ENCODE measurements at regions not wholly inside any gene's neighbourhood (a gene's known extent, or its start where the extent isn't known, plus 50 kb on each side); places are given as distances from the start of the nearest gene placed in this dataset.

GRCh38 chr10:126783806-126784557, 113.5 kb upstream of the C10orf90 start:
- Histone ChIP-seq H3K9me3 (ENCODE audit: insufficient read depth, low read depth, low read length) (no peaks in the 10 kb centered on the region), H3K27me3 (ENCODE audit: insufficient read depth, low read length) (peaks cover 3% of the 10 kb centered on the region), H3K36me3 (ENCODE audit: insufficient read depth, low read length) (no peaks in the 10 kb centered on the region), H4K20me1 (ENCODE audit: insufficient read depth, low read length) (no peaks in the 10 kb centered on the region), H3K4me2 (ENCODE audit: low read length) (no peak overlapping the region), H3K4me1 (ENCODE audit: insufficient read depth, low read length) (no peaks in the 10 kb centered on the region), H3K27ac (ENCODE audit: low read depth, low read length) (no peak overlapping the region), H3K4me3 (ENCODE audit: insufficient read depth, low read depth, low read length) (no peak overlapping the region), H2AFZ (ENCODE audit: low read depth, low read length) (no peak overlapping the region), H3K9ac (ENCODE audit: low read length) (no peak overlapping the region), H3K79me2 (ENCODE audit: insufficient read depth, low read length) (no peaks in the 10 kb centered on the region)
- TF ChIP-seq EZH2 (IDR thresholded peaks at IDR 0.05; ENCODE audit: insufficient read depth, low read length): no peak
- no peak for TF ChIP-seq CTCF (IDR thresholded peaks at IDR 0.05; ENCODE audit: insufficient read depth, low read depth, low read length)
- peaks cover 5% of the 10 kb centered on the region for H3K4me1 Mint-ChIP-seq (ENCODE audit: low read depth, unreplicated experiment)
- no peaks in the 10 kb centered on the region for H3K36me3 Mint-ChIP-seq (ENCODE audit: low read depth, unreplicated experiment)
- no peak for DNase-seq (ENCODE audit: low read depth)
- H3K27ac Mint-ChIP-seq (ENCODE audit: unreplicated experiment): no peak overlapping the region
- H3K4me3 Mint-ChIP-seq (ENCODE audit: unreplicated experiment): no peak overlapping the region
- peaks cover 5% of the 10 kb centered on the region for H3K9me3 Mint-ChIP-seq (ENCODE audit: unreplicated experiment)
- peaks cover 2% of the 10 kb centered on the region for H3K27me3 Mint-ChIP-seq (ENCODE audit: low read depth, unreplicated experiment)
- FAIRE-seq: no peak

- Histone ChIP-seq H3K27ac (ENCODE audit: low read depth, low read length) (no peak overlapping the region), H2AFZ (ENCODE audit: low read depth, low read length) (no peak overlapping the region), H3K4me2 (ENCODE audit: low read length) (no peak overlapping the region), H4K20me1 (ENCODE audit: insufficient read depth, low read length) (no peaks in the 10 kb centered on the region), H3K79me2 (ENCODE audit: insufficient read depth, low read length) (no peaks in the 10 kb centered on the region), H3K27me3 (ENCODE audit: insufficient read depth, low read length) (peaks cover 3% of the 10 kb centered on the region), H3K9me3 (ENCODE audit: insufficient read depth, low read depth, low read length) (no peaks in the 10 kb centered on the region), H3K36me3 (ENCODE audit: insufficient read depth, low read length) (no peaks in the 10 kb centered on the region), H3K9ac (ENCODE audit: low read length) (no peak overlapping the region), H3K4me3 (ENCODE audit: insufficient read depth, low read depth, low read length) (no peak overlapping the region), H3K4me1 (ENCODE audit: insufficient read depth, low read length) (no peaks in the 10 kb centered on the region)
- H3K27ac Mint-ChIP-seq (ENCODE audit: unreplicated experiment): no peak overlapping the region
- no peak for TF ChIP-seq CTCF (IDR thresholded peaks at IDR 0.05; ENCODE audit: insufficient read depth, low read depth, low read length)
- TF ChIP-seq EZH2 (IDR thresholded peaks at IDR 0.05; ENCODE audit: insufficient read depth, low read length): no peak
- no peaks in the 10 kb centered on the region for H3K36me3 Mint-ChIP-seq (ENCODE audit: low read depth, unreplicated experiment)
- H3K4me1 Mint-ChIP-seq (ENCODE audit: low read depth, unreplicated experiment): peaks cover 3% of the 10 kb centered on the region
- H3K9me3 Mint-ChIP-seq (ENCODE audit: unreplicated experiment): peaks cover 7% of the 10 kb centered on the region
- DNase-seq (ENCODE audit: low read depth) (no peak), FAIRE-seq (no peak)
- peaks cover 2% of the 10 kb centered on the region for H3K27me3 Mint-ChIP-seq (ENCODE audit: low read depth, unreplicated experiment)
- no peak overlapping the region for H3K4me3 Mint-ChIP-seq (ENCODE audit: unreplicated experiment)
Observed at GRCh38 chr10:126787201-126787600, 116.7 kb upstream of the C10orf90 start.

GRCh38 chr10:126795318-126795717, 109.9 kb upstream of the DOCK1 start:
- Histone ChIP-seq H3K27ac (ENCODE audit: low read depth, low read length) (no peak overlapping the region), H3K4me3 (ENCODE audit: insufficient read depth, low read depth, low read length) (no peak overlapping the region), H3K79me2 (ENCODE audit: insufficient read depth, low read length) (no peaks in the 10 kb centered on the region), H3K36me3 (ENCODE audit: insufficient read depth, low read length) (no peaks in the 10 kb centered on the region), H3K9me3 (ENCODE audit: insufficient read depth, low read depth, low read length) (peaks cover 7% of the 10 kb centered on the region), H2AFZ (ENCODE audit: low read depth, low read length) (no peak overlapping the region), H3K4me1 (ENCODE audit: insufficient read depth, low read length) (no peaks in the 10 kb centered on the region), H3K4me2 (ENCODE audit: low read length) (no peak overlapping the region), H3K9ac (ENCODE audit: low read length) (no peak overlapping the region), H4K20me1 (ENCODE audit: insufficient read depth, low read length) (no peaks in the 10 kb centered on the region), H3K27me3 (ENCODE audit: insufficient read depth, low read length) (peaks cover 3% of the 10 kb centered on the region)
- Mint-ChIP-seq H3K4me1 (ENCODE audit: low read depth, unreplicated experiment) (no peaks in the 10 kb centered on the region), H3K27ac (ENCODE audit: unreplicated experiment) (no peak overlapping the region), H3K36me3 (ENCODE audit: low read depth, unreplicated experiment) (peaks cover 8% of the 10 kb centered on the region), H3K9me3 (ENCODE audit: unreplicated experiment) (peaks cover 44% of the 10 kb centered on the region), H3K4me3 (ENCODE audit: unreplicated experiment) (no peak overlapping the region), H3K27me3 (ENCODE audit: low read depth, unreplicated experiment) (peaks cover 14% of the 10 kb centered on the region)
- FAIRE-seq: no peak
- TF ChIP-seq EZH2 (IDR thresholded peaks at IDR 0.05; ENCODE audit: insufficient read depth, low read length): no peak
- TF ChIP-seq CTCF (IDR thresholded peaks at IDR 0.05; ENCODE audit: insufficient read depth, low read depth, low read length): no peak
- no peak for DNase-seq (ENCODE audit: low read depth)
